Ectodermal cell (in vitro differentiated cells): ENCODE measurements at regions not wholly inside any gene's neighbourhood (a gene's known extent, or its start where the extent isn't known, plus 50 kb on each side); places are given as distances from the start of the nearest gene placed in this dataset.
"Not testable (repeated sequence)": the region's sequence is repeated elsewhere in the genome, so short reads cannot be mapped to it uniquely, and the experiment has no call there.

Source experiments
- H3K27ac ChIP-seq: 2 replicates; pipeline ENCODE4 v1.7.0; 2013; ENCODE audit warnings: mild to moderate bottlenecking, low read depth, low read length; ENCODE audit not compliant: insufficient read depth, poor library complexity, severe bottlenecking
- H3K27me3 ChIP-seq: 2 replicates; pipeline ENCODE4 v1.7.0; 2013; ENCODE audit warnings: mild to moderate bottlenecking, low read length; ENCODE audit not compliant: insufficient read depth, control insufficient read depth, poor library complexity, severe bottlenecking
- H3K36me3 ChIP-seq: one replicate; pipeline ENCODE4 v1.7.0; 2013; ENCODE audit warnings: low read length; ENCODE audit not compliant: control insufficient read depth, insufficient read depth
- H3K4me1 ChIP-seq: one replicate; pipeline ENCODE4 v1.7.0; 2013; ENCODE audit warnings: low read length; ENCODE audit not compliant: control insufficient read depth, insufficient read depth
- H3K4me3 ChIP-seq: 2 replicates; pipeline ENCODE4 v1.7.0; 2013; ENCODE audit warnings: low read depth, low read length, control low read depth; ENCODE audit not compliant: insufficient read depth
- H3K9me3 ChIP-seq: 2 replicates; pipeline ENCODE4 v1.7.0; 2013; ENCODE audit warnings: mild to moderate bottlenecking, low read length, moderate library complexity; ENCODE audit not compliant: control insufficient read depth
- WGBS, 2 experiments: methylation state at CpG; one replicate each; pipeline ENCODE4 v1.1.7; 2013; ENCODE audit warnings: missing lambda C conversion rate in 2 of 2; 5-methylcytosine and 5-hydroxymethylcytosine counted together

DNA sequence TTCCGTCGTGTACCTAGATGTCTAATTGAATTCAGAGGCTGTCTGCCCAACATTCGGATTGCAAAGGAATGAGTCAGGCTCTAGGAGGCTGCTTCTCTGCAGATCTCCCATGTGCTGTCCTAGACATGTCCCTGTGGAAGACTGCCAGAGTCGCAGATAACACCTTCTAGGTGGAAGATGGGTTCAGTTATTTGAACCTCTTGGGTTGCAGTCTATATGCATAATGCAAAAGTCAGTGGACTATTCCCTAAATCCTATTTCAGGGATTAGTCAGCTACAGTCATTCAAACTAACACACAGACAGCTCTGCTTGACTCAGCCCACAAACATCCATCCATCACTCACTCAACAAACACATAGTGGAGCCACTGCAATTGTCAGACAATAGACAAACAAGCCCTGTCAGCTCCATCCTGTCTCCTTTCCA is 300.0 kb upstream of the CTNNB1 start:
- Histone ChIP-seq H3K36me3 (no peaks in the 10 kb centered on the region), H3K27me3 (no peaks in the 10 kb centered on the region), H3K27ac (no peak overlapping the region), H3K4me1 (no peaks in the 10 kb centered on the region), H3K4me3 (no peak overlapping the region), H3K9me3 (no peaks in the 10 kb centered on the region)
- 79 to 85% methylated on average over 4 of the region's 4 CpGs for WGBS, 2 experiments

DNA sequence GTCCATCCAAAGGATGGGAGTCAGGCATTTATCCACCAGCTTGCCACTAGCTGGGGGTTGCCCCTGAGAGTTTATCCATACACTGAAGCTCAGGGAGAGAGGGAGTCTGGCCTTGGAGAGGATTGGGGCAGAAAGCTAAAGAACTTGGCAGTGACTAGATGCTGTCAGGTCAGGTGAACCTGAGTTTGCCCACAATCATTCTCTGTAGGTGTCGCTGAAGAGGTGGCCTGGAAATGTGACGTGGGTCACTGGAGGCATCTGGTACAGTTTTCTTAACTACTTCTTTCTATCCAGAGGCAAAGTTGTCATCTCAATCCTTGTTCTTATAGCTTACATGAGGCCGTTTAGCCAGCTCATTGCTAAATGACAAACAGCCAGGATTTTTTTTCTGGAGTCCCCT is 298.0 kb upstream of the CTNNB1 start:
- no peak overlapping the region for H3K4me3 ChIP-seq
- 89 to 93% methylated on average over 3 of the region's 3 CpGs for WGBS, 2 experiments
- no peaks in the 10 kb centered on the region for H3K27me3 ChIP-seq
- H3K36me3 ChIP-seq: no peaks in the 10 kb centered on the region
- no peaks in the 10 kb centered on the region for H3K4me1 ChIP-seq
- H3K27ac ChIP-seq: no peak overlapping the region
- no peaks in the 10 kb centered on the region for H3K9me3 ChIP-seq

DNA sequence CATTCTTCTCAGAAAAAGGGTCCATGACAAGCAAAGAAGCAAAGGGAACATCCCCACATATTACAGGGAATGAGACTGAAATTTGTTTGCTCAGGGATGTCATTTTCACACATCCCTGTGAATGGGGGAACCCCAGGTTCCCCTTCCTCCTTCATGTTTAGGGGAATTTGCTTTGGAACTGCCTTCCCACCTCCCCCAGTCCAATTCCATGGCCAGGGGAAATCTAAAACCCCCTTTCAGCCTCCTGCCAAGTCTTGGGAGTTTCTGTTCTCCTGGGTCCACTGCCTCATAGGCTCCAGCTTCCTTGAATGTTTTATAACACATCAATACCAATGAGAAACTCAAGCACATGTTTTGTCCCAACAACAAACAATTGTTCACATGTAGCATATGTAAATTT is 297.5 kb upstream of the CTNNB1 start:
- no peaks in the 10 kb centered on the region for H3K4me1 ChIP-seq
- no peaks in the 10 kb centered on the region for H3K9me3 ChIP-seq

DNA sequence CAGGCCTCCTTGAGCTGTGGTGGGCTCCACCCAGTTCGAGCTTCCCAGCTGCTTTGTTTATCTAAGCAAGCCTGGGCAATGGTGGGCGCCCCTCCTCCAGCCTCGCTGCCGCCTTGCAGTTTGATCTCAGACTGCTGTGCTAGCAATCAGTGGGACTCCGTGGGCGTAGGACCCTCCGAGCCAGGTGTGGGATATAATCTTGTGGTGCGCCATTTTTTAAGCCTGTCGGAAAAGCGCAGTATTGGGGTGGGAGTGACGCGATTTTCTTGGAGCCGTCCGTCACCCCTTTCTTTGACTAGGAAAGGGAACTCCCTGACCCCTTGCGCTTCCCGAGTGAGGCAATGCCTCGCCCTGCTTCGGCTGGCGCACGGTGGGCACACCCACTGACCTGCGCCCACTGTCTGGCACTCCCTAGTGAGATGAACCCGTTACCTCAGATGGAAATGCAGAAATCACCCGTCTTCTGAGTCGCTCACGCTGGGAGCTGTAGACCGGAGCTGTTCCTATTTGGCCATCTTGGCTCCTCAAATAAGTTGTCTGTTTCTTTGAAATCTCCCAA is 291.3 kb upstream of the CTNNB1 start:
- not testable (repeated sequence) for H3K4me1 ChIP-seq, H3K36me3 ChIP-seq, H3K9me3 ChIP-seq, H3K27ac ChIP-seq, H3K27me3 ChIP-seq
- H3K4me3 ChIP-seq: peak overlapping the region; percentile 26
- 32% methylated on average over 26 of the region's 26 CpGs for WGBS, 2 experiments

More for the DNA sequence above, 297.5 kb upstream of the CTNNB1 start:
- Histone ChIP-seq H3K36me3 (no peaks in the 10 kb centered on the region), H3K27ac (no peak overlapping the region), H3K27me3 (no peaks in the 10 kb centered on the region), H3K4me3 (no peak overlapping the region)

DNA sequence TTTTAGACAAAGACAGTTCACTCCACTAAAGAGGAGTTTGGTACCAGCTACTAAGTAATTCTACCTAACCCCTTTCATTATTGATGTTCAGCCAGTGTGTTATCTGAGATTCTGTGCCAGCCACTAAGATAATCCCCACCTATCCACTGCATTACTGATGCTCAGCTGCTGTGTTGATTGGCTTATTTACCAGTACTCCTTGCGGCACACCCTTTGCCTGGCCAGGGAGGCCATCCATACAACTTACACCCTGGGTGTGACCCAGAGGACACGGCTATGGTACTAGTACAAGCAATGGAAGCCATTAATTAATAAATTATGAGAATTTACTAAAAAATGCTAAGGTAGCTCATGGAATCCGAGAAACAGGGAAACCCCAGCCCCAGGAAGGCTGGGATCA is 290.7 kb upstream of the CTNNB1 start:
- Histone ChIP-seq H3K4me3 (no peak overlapping the region), H3K27me3 (no peaks in the 10 kb centered on the region), H3K9me3 (no peaks in the 10 kb centered on the region), H3K27ac (no peak overlapping the region), H3K36me3 (no peaks in the 10 kb centered on the region), H3K4me1 (no peaks in the 10 kb centered on the region)
- WGBS, 2 experiments: 78 to 95% methylated on average over 2 to 3 of the region's 3 CpGs

DNA sequence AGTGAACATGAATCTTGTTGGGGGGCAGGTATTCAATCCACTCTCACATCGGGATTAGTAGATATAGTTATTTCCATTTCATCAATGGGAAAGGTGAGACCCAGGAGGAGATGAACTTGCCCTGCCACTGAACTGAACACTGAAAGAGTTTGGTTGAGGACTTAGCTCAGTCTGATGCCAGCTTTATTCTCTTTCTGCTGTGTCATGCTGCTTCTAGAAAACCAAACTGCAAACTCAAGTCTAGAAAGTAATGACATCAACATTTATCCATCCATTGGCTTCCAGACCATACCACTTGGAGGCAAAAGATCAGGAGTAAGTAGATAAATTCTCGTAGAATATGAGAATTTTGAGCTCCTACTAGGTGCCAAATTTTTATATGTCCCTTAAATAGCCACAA is 288.0 kb upstream of the CTNNB1 start:
- H3K9me3 ChIP-seq: no peaks in the 10 kb centered on the region
- H3K36me3 ChIP-seq: no peaks in the 10 kb centered on the region
- H3K27ac ChIP-seq: no peak overlapping the region
- H3K4me3 ChIP-seq: no peak overlapping the region
- no peaks in the 10 kb centered on the region for H3K4me1 ChIP-seq
- 83 to 100% methylated on average over 2 of the region's 2 CpGs for WGBS, 2 experiments
- H3K27me3 ChIP-seq: no peaks in the 10 kb centered on the region

DNA sequence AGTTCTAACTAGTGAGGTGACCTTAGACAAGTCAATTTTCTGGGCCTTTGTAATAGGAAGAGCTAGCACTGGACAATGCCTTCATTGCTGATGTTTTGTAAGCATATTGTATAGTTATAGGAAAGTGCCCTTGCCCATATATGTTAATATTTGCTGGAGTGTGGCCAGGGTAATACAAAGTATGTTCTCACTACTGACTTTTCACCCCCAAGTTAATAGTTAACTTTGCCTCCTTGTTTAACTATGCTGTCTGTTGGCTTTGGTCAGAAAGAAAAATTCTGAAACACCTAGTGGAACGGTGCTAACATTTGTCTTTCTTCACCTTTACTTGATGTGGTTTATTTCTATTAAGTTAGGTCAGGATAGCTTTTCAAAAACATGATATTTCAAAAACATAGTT is 287.4 kb upstream of the CTNNB1 start:
- Histone ChIP-seq H3K36me3 (no peaks in the 10 kb centered on the region), H3K27me3 (no peaks in the 10 kb centered on the region), H3K4me3 (no peak overlapping the region), H3K9me3 (no peaks in the 10 kb centered on the region), H3K4me1 (no peaks in the 10 kb centered on the region), H3K27ac (no peak overlapping the region)
- WGBS, 2 experiments: 89 to 100% methylated on average over 1 of the region's 1 CpG

DNA sequence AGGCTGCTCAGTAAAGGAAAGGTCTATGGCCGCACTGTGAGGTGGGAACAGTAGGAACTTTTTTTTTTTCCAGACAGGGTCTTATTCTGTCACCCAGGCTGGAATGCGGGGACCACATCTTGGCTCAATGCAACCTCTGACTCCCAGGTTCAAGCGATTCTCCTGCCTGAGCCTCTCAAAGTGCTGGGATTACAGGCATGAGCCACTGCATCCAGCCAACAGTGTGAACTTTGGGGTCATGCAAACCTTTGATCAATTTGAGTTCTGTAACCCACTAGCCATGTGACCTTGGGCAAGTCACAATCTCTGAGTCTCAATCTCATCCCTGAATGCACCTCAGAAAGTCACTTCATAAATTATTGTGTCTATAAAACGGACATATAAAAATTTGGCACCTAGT is 286.8 kb upstream of the CTNNB1 start:
- H3K27ac ChIP-seq: no peak overlapping the region
- H3K4me1 ChIP-seq: no peaks in the 10 kb centered on the region
- WGBS, 2 experiments: 87 to 90% methylated on average over 4 of the region's 4 CpGs
- no peaks in the 10 kb centered on the region for H3K36me3 ChIP-seq
- no peaks in the 10 kb centered on the region for H3K27me3 ChIP-seq
- H3K9me3 ChIP-seq: no peaks in the 10 kb centered on the region
- H3K4me3 ChIP-seq: no peak overlapping the region

DNA sequence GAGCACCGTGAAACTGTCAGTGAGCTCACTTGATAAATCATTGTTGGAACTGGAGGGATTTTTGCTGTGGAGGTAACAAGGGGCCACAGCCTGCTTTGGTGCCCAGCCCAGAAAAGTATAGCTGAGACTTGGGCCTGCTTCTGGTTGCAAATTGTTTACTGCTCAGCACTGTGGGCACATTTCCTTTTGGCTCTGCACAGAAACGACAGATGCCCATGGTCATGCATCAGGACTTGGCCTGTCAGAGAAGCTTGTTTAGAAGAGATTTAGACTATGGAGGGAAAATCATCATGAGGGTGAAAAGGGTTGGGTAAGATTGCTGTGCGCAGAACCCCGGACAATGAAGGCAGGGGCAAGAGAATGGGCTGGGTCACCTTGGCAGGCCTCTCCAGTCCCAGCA is 286.1 kb upstream of the CTNNB1 start:
- no peak overlapping the region for H3K4me3 ChIP-seq
- no peaks in the 10 kb centered on the region for H3K4me1 ChIP-seq
- H3K36me3 ChIP-seq: no peaks in the 10 kb centered on the region
- no peaks in the 10 kb centered on the region for H3K9me3 ChIP-seq
- no peak overlapping the region for H3K27ac ChIP-seq
- 94 to 97% methylated on average over 4 of the region's 4 CpGs for WGBS, 2 experiments
- no peaks in the 10 kb centered on the region for H3K27me3 ChIP-seq

DNA sequence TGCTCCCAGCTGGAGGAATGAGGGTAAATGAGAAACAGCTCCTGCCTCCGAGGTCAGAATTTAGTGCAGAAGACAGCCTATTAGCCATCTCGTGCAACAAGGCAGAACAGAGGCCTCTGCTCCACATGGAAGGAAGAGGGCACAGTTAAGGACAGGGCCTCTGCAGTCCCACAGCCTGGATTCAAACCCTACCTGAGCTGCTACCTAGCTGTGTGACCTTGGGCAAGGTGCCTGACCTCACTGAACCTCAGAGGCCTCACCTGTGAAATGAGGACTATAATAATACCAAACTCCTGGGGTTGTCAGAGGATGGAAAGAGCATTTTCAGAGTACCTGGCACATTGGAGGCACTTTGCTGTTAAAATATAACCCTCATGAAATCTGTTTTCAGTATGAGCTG is 285.7 kb upstream of the CTNNB1 start:
- no peaks in the 10 kb centered on the region for H3K4me1 ChIP-seq
- H3K27ac ChIP-seq: no peak overlapping the region
- H3K9me3 ChIP-seq: no peaks in the 10 kb centered on the region
- WGBS, 2 experiments: 83% methylated on average over 2 of the region's 2 CpGs
- H3K4me3 ChIP-seq: no peak overlapping the region
- H3K27me3 ChIP-seq: no peaks in the 10 kb centered on the region
- no peaks in the 10 kb centered on the region for H3K36me3 ChIP-seq

DNA sequence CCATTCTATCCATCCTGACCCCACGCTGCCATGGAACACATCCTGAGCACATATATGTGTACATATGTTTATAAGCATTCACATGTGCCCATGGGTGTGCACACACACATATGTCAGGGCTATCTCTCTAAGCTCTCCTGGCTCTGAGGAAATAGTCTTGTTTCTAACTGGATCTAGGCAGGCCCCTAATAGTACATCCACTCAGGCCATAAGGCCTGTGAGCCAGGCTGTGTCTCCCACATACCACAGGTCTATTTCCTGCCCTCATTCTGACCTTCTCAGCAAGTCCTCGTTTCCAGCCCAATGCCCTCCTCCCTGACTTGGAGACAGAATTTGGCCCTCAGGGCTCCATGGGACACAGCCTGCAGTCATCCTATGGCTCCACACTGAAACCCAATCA is 284.8 kb upstream of the CTNNB1 start:
- 87 to 91% methylated on average over 2 of the region's 2 CpGs for WGBS, 2 experiments
- Histone ChIP-seq H3K9me3 (no peaks in the 10 kb centered on the region), H3K27me3 (no peaks in the 10 kb centered on the region), H3K36me3 (no peaks in the 10 kb centered on the region), H3K4me3 (no peak overlapping the region), H3K4me1 (no peaks in the 10 kb centered on the region), H3K27ac (no peak overlapping the region)
